BLaER1 treated with 17β-estradiol and CSF1 and Interleukin-3, amounts not matched to agents 10 nM and 100 nM (cell line): ENCODE measurements at regions not wholly inside any gene's neighbourhood (a gene's known extent, or its start where the extent isn't known, plus 50 kb on each side); places are given as distances from the start of the nearest gene placed in this dataset.

Source experiments
- H3K27ac ChIP-seq, 11 experiments: shearing (Covaris generic); formaldehyde crosslinking; 2 replicates each; pipeline ENCODE4 v1.8.1; 2022
- H3K27me3 ChIP-seq, 11 experiments: shearing (Covaris generic); formaldehyde crosslinking; 2 replicates each; pipeline ENCODE4 v1.8.1; 2022
- H3K36me3 ChIP-seq, 11 experiments: shearing (Covaris generic); formaldehyde crosslinking; 2 replicates each; pipeline ENCODE4 v1.8.1; 2022
- H3K4me1 ChIP-seq, 10 experiments: shearing (Covaris generic); formaldehyde crosslinking; 2 replicates each; pipeline ENCODE4 v1.8.1; 2022
- H3K4me2 ChIP-seq, 11 experiments: shearing (Covaris generic); formaldehyde crosslinking; 2 replicates each; pipeline ENCODE4 v1.8.1; 2022
- H3K4me3 ChIP-seq, 10 experiments: shearing (Covaris generic); formaldehyde crosslinking; 2 replicates each; pipeline ENCODE4 v1.8.1; 2022
- H3K9ac ChIP-seq, 11 experiments: shearing (Covaris generic); formaldehyde crosslinking; 2 replicates each; pipeline ENCODE4 v1.8.1; 2022
- H3K9me3 ChIP-seq, 11 experiments: shearing (Covaris generic); formaldehyde crosslinking; replicated peaks in 1 of 11; 2 replicates each; pipeline ENCODE4 v1.8.1; 2022
- H4K20me1 ChIP-seq, 11 experiments: shearing (Covaris generic); formaldehyde crosslinking; 2 replicates each; pipeline ENCODE4 v1.8.1; 2022
- Cebpa-rat ChIP-seq, 11 experiments: shearing (Covaris generic); IDR thresholded peaks; 2 replicates each; pipeline ENCODE4 v1.8.1; 2022

DNA sequence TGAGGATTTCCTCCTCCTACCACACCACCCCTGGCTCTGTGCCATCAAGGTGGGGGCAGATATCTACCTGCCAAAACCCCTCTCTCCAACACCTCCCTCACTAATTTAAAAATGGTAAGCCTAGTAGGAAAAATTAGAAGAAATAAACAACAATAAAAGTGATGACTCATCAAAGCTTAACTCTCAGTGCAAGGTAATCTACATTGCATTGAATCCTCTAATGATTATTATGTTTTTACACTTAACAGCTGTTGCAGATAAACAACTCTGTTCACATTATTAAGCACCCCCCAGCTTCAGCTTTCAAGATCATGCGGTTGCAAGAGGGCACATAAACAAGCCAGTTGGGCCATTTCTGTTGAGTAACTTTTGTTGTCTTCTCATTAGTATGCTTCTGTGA, 396.1 kb upstream of the ATP11B start:
- H4K20me1 ChIP-seq: no peaks in the 10 kb centered on the region
- no peak overlapping the region for H3K27ac ChIP-seq
- no peak for TF ChIP-seq Cebpa-rat (IDR thresholded peaks at IDR 0.05)
- no peak overlapping the region for H3K4me2 ChIP-seq
- H3K4me3 ChIP-seq: no peak overlapping the region
- no peaks in the 10 kb centered on the region for H3K9me3 ChIP-seq
- no peaks in the 10 kb centered on the region for H3K4me1 ChIP-seq
- no peaks in the 10 kb centered on the region for H3K36me3 ChIP-seq
- no peaks in the 10 kb centered on the region for H3K27me3 ChIP-seq
- no peak overlapping the region for H3K9ac ChIP-seq

DNA sequence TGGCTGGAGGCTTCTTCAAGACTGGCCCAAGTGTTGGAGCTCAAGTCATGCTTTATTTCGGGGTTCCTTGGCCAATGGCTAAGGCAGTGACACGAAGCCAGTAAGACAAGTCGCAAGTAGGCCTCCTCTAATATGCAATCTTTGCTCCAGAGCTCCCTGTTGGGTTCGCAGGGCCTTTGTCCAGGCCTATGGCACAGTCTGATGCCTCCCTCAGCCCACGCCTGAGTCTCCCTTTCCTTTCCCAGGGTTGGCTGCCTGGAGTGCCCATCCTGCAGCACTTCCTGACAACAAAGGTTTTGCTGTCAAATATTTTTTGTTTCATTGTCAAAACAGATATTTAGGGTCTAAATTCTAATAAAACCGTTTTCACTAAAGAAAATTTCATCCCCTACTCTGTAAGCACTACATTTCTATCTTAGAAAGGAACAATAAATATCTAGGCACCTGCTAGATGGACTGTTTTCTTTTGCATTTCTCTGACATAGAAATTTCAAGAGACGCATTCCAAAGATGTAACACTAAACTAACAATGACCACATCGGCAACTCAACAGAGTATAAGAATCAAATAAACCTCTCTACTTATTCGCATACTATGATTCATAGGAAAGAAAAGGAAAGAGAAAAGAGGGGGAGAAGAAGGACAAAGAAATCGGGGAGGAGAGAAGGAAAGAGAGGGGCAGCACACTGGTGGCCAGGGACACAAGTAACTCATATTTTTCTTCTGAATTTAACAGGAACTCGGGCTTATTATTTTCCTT, 393.1 kb upstream of the ATP11B start:
- Histone ChIP-seq H3K36me3 (no peaks in the 10 kb centered on the region), H3K4me1 (peaks cover 0 to 4% (median 0%) of the 10 kb centered on the region in 10 experiments; a peak in 2 of 20 replicates), H3K4me2 (no peak overlapping the region), H4K20me1 (no peaks in the 10 kb centered on the region), H3K27ac (no peak overlapping the region), H3K9me3 (peaks cover 0 to 7% (median 0%) of the 10 kb centered on the region in 11 experiments; a peak in 3 of 22 replicates), H3K27me3 (no peaks in the 10 kb centered on the region), H3K4me3 (no peak overlapping the region), H3K9ac (no peak overlapping the region)
- TF ChIP-seq Cebpa-rat (IDR thresholded peaks at IDR 0.05): no peak

GRCh38 chr3:182400838-182401237, 392.5 kb upstream of the ATP11B start:
- TF ChIP-seq Cebpa-rat (IDR thresholded peaks at IDR 0.05): no peak
- Histone ChIP-seq H3K4me3 (no peak overlapping the region), H3K27me3 (no peaks in the 10 kb centered on the region), H3K36me3 (no peaks in the 10 kb centered on the region), H3K27ac (no peak overlapping the region), H3K9me3 (peaks cover 0 to 7% (median 0%) of the 10 kb centered on the region in 11 experiments; a peak in 3 of 22 replicates), H3K4me1 (peaks cover 0 to 9% (median 0%) of the 10 kb centered on the region in 10 experiments; a peak in 5 of 20 replicates), H4K20me1 (no peaks in the 10 kb centered on the region), H3K9ac (no peak overlapping the region), H3K4me2 (no peak overlapping the region)

DNA sequence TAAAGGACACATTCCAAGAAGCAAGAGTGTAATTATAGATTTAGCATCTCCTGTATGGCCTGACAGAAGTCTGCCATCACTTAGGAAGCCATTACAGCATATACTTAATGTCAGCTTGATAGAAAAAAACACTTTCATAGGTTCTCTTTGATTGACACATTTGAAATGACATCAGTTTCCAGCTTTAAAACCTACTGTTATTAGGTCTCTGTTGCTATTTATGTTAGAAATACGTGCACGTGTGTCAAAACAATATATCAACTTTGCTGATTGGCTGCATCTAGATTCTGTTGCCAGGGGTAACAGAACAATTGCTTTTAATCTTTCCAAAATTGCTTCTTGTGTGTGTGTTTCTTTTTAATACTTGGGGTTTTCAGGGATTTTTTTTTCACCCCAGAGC, 389.3 kb upstream of the ATP11B start:
- H3K9ac ChIP-seq: no peak overlapping the region
- no peaks in the 10 kb centered on the region for H3K27me3 ChIP-seq
- H4K20me1 ChIP-seq: no peaks in the 10 kb centered on the region
- TF ChIP-seq Cebpa-rat (IDR thresholded peaks at IDR 0.05): no peak
- H3K4me2 ChIP-seq: no peak overlapping the region
- H3K36me3 ChIP-seq: no peaks in the 10 kb centered on the region
- H3K4me3 ChIP-seq: no peak overlapping the region
- H3K9me3 ChIP-seq: peaks cover 0 to 8% (median 0%) of the 10 kb centered on the region in 11 experiments; a peak in 4 of 22 replicates
- no peak overlapping the region for H3K27ac ChIP-seq
- H3K4me1 ChIP-seq: peaks cover 0 to 26% (median 0%) of the 10 kb centered on the region in 10 experiments; a peak in 6 of 20 replicates

- TF ChIP-seq Cebpa-rat (IDR thresholded peaks at IDR 0.05): peak in 3 of 11 experiments; percentile 51 to 66 (median 64); a peak in 4 of 22 replicates
- H3K27me3 ChIP-seq: no peaks in the 10 kb centered on the region
- H3K4me2 ChIP-seq: peak overlapping the region in 9 of 11 experiments; percentile 4 to 56 (median 16); a peak in 9 of 22 replicates
- no peaks in the 10 kb centered on the region for H4K20me1 ChIP-seq
- peak overlapping the region in 4 of 11 experiments; percentile 11 to 76 (median 64); a peak in 7 of 22 replicates for H3K27ac ChIP-seq
- H3K9me3 ChIP-seq: peaks cover 0 to 19% (median 3%) of the 10 kb centered on the region in 11 experiments; a peak in 6 of 22 replicates
- H3K9ac ChIP-seq: peak overlapping the region in 2 of 11 experiments; percentile 50 to 63; a peak in 3 of 22 replicates
- no peak overlapping the region for H3K4me3 ChIP-seq
- H3K4me1 ChIP-seq: peaks cover 0 to 26% (median 0%) of the 10 kb centered on the region in 10 experiments; a peak in 6 of 20 replicates
- no peaks in the 10 kb centered on the region for H3K36me3 ChIP-seq
Measured at GRCh38 chr3:182405759-182406158, 387.5 kb upstream of the ATP11B start.

DNA sequence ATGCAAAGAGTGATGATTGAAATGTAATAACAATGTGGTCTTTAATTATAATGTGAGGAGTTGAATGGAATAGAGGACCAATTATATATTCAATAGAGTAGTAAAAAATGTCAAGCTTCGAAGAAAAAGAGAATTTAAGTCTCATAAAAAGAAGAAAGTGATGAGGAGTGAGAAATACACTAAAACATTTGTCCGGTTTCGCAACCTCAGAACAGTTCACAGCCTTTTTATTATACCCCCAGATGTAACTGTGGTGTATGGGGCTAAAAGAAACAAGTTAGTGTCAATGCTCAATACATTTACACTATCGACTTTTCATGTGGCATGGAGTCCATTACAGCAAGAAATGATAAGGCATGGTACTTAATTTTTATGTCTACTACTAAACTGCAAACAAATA, 386.5 kb upstream of the ATP11B start:
- peaks cover under 1 to 26% (median 4%) of the 10 kb centered on the region in 10 experiments; a peak in 17 of 20 replicates for H3K4me1 ChIP-seq
- TF ChIP-seq Cebpa-rat (IDR thresholded peaks at IDR 0.05): no peak
- H4K20me1 ChIP-seq: no peaks in the 10 kb centered on the region
- H3K9me3 ChIP-seq: peaks cover 0 to 20% (median 3%) of the 10 kb centered on the region in 11 experiments; a peak in 6 of 22 replicates
- no peak overlapping the region for H3K4me3 ChIP-seq
- no peak overlapping the region for H3K9ac ChIP-seq
- H3K27me3 ChIP-seq: no peaks in the 10 kb centered on the region
- H3K36me3 ChIP-seq: no peaks in the 10 kb centered on the region
- H3K27ac ChIP-seq: peak overlapping the region in 2 of 11 experiments; percentile 59 to 76; a peak in 4 of 22 replicates
- no peak overlapping the region for H3K4me2 ChIP-seq

- H3K9me3 ChIP-seq: peaks cover 0 to 13% (median 0%) of the 10 kb centered on the region in 11 experiments; a peak in 5 of 22 replicates
- H3K9ac ChIP-seq: no peak overlapping the region
- H3K36me3 ChIP-seq: no peaks in the 10 kb centered on the region
- TF ChIP-seq Cebpa-rat (IDR thresholded peaks at IDR 0.05): no peak
- H3K27ac ChIP-seq: no peak overlapping the region
- H3K4me2 ChIP-seq: no peak overlapping the region; a peak in 1 of 22 replicates
- H4K20me1 ChIP-seq: no peaks in the 10 kb centered on the region
- peaks cover 19 to 54% (median 37%) of the 10 kb centered on the region in 10 experiments; a peak in 19 of 20 replicates for H3K4me1 ChIP-seq
- no peaks in the 10 kb centered on the region for H3K27me3 ChIP-seq
- no peak overlapping the region for H3K4me3 ChIP-seq
Measured at GRCh38 chr3:182410051-182410450, 383.3 kb upstream of the ATP11B start.

GRCh38 chr3:182412066-182412465, 381.2 kb upstream of the ATP11B start:
- H3K4me1 ChIP-seq: peaks cover 19 to 46% (median 38%) of the 10 kb centered on the region in 10 experiments; a peak in 19 of 20 replicates
- H3K27me3 ChIP-seq: no peaks in the 10 kb centered on the region
- TF ChIP-seq Cebpa-rat (IDR thresholded peaks at IDR 0.05): no peak
- H3K4me3 ChIP-seq: no peak overlapping the region
- no peak overlapping the region for H3K27ac ChIP-seq
- H3K4me2 ChIP-seq: peak overlapping the region; percentile 24 to 87 (median 51); a peak in 21 of 22 replicates
- peaks cover 0 to 14% (median 0%) of the 10 kb centered on the region in 11 experiments; a peak in 3 of 22 replicates for H3K9me3 ChIP-seq
- no peaks in the 10 kb centered on the region for H4K20me1 ChIP-seq
- H3K9ac ChIP-seq: no peak overlapping the region
- H3K36me3 ChIP-seq: no peaks in the 10 kb centered on the region

GRCh38 chr3:182413061-182413460, 380.2 kb upstream of the ATP11B start:
- Histone ChIP-seq H3K4me3 (no peak overlapping the region), H3K27me3 (no peaks in the 10 kb centered on the region), H4K20me1 (no peaks in the 10 kb centered on the region), H3K27ac (no peak overlapping the region), H3K4me2 (peak overlapping the region; percentile 25 to 87 (median 51); a peak in 18 of 22 replicates), H3K36me3 (no peaks in the 10 kb centered on the region; a peak in 1 of 22 replicates), H3K4me1 (peaks cover 19 to 46% (median 36%) of the 10 kb centered on the region in 10 experiments; a peak in 19 of 20 replicates), H3K9ac (no peak overlapping the region), H3K9me3 (peaks cover 0 to 24% (median 6%) of the 10 kb centered on the region in 11 experiments; a peak in 13 of 22 replicates)
- TF ChIP-seq Cebpa-rat (IDR thresholded peaks at IDR 0.05): no peak
